ENCODE measurements at regions not wholly inside any gene's neighbourhood (a gene's known extent, or its start where the extent isn't known, plus 50 kb on each side); places are given as distances from the start of the nearest gene placed in this dataset.

DNA sequence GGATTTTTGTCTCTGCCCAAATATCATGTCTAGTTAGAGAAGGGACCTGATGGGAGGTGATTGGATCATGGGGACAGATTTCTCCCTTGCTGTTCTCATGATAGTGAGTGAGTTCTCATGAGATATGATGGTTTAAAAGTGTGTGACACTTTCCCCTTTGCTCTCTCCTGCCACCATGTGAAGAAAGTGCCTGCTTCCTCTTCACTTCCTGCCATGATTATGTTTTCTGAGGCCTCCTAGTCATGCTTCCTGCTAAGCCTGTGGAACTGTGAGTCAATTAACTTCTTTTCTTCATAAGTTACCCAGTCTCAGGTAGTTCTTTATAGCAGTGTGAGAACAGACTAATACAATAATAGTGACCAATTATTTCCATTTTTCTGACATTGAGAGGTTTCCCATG lies 167.3 kb upstream of the CYRIA start:
- TF ChIP-seq POLR2A (IDR thresholded peaks at IDR 0.05) (no peak), POLR2AphosphoS5 (IDR thresholded peaks at IDR 0.05) (no peak)
- TF ChIP-seq, protein P1, sequence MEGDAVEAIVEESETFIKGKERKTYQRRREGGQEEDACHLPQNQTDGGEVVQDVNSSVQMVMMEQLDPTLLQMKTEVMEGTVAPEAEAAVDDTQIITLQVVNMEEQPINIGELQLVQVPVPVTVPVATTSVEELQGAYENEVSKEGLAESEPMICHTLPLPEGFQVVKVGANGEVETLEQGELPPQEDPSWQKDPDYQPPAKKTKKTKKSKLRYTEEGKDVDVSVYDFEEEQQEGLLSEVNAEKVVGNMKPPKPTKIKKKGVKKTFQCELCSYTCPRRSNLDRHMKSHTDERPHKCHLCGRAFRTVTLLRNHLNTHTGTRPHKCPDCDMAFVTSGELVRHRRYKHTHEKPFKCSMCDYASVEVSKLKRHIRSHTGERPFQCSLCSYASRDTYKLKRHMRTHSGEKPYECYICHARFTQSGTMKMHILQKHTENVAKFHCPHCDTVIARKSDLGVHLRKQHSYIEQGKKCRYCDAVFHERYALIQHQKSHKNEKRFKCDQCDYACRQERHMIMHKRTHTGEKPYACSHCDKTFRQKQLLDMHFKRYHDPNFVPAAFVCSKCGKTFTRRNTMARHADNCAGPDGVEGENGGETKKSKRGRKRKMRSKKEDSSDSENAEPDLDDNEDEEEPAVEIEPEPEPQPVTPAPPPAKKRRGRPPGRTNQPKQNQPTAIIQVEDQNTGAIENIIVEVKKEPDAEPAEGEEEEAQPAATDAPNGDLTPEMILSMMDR (IDR thresholded peaks at IDR 0.05), result no peak
